ENCODE measurements at regions not wholly inside any gene's neighbourhood (a gene's known extent, or its start where the extent isn't known, plus 50 kb on each side); places are given as distances from the start of the nearest gene placed in this dataset.

GRCh38 chr9:90296539-90296938 is 346.1 kb downstream of the DIRAS2 start:
- TF ChIP-seq POLR2A (IDR thresholded peaks at IDR 0.05; ENCODE audit: extremely low read depth, insufficient read length) (no peak), CTCF (IDR thresholded peaks at IDR 0.05; ENCODE audit: low read depth, low read length) (no peak), MAX (IDR thresholded peaks at IDR 0.05; ENCODE audit: low read depth, low read length) (no peak)
